HepG2 (cell line): ENCODE measurements at regions not wholly inside any gene's neighbourhood (a gene's known extent, or its start where the extent isn't known, plus 50 kb on each side); places are given as distances from the start of the nearest gene placed in this dataset.

Experiments
- ATAC-seq: fragments of 200-7000 bp; cut with Tn5 transposase; 3 replicates; pipeline ENCODE4 v1.9.1; 2020; ENCODE audit warnings: mild to moderate bottlenecking, moderate library complexity
- BruUV-seq: library from RNA; stranded (reverse); fragments of 400-500 nt; replicated peaks from 2 replicates; lab custom pipeline; 2021; lab: Mats Ljungman, UMichigan
- CTCF ChIA-PET: fragments of 300-600 bp; formaldehyde crosslinking; extraction: SDS; loops from one replicate; lab custom pipeline; 2021; ENCODE audit warnings: low total read pairs, inconsistent platforms, low intra/inter-chr PET ratio; lab: Yijun Ruan, JAX
- POLR2A ChIA-PET: fragments of 350-600 bp; sonication (Branson Sonifier 250); formaldehyde crosslinking; loops from one replicate; lab custom pipeline; 2020; ENCODE audit warnings: antibody characterized with exemption, inconsistent platforms; lab: Yijun Ruan, JAX
- DNase-seq: peaks from one replicate; pipeline ENCODE4 v3.0.0-alpha.2; 2015; ENCODE audit warnings: low spot score
- FAIRE-seq: peaks from 3 replicates; lab custom pipeline; 2011; peaks lifted over from hg19 to GRCh38; lab: Jason Lieb, UNC
- H2AFZ ChIP-seq: one replicate; pipeline ENCODE4 v1.6.1; 2011; ENCODE audit warnings: low read length, inconsistent platforms
- H3K27ac ChIP-seq: fragments of 300-600 bp; 3 replicates; pipeline ENCODE4 v1.8.0; 2011; ENCODE audit warnings: mixed run types, mild to moderate bottlenecking, mixed read lengths, low read length, inconsistent platforms; ENCODE audit not compliant: insufficient read depth; ENCODE audit errors: extremely low read length
- H3K27me3 ChIP-seq, 2 experiments: fragments of 200-600 bp in 1 of 2; 2 replicates in 1 of 2; 3 replicates in 1 of 2; pipeline versions ENCODE4 v1.6.0 to v1.8.0; 2011; ENCODE audit warnings: low read length in 2 of 2, mild to moderate bottlenecking in 2 of 2, moderate library complexity in 2 of 2, inconsistent platforms in 1 of 2; ENCODE audit not compliant: insufficient read depth in 2 of 2, control insufficient read depth in 1 of 2
- H3K36me3 ChIP-seq, 2 experiments: fragments of 200-600 bp in 1 of 2; replicated peaks in 1 of 2; 2 replicates in 1 of 2; 3 replicates in 1 of 2; pipeline versions ENCODE4 v1.5.1 to v1.8.0; 2011; ENCODE audit warnings: low read length in 2 of 2, inconsistent platforms in 1 of 2; ENCODE audit not compliant: insufficient read depth in 2 of 2, control insufficient read depth in 1 of 2
- H3K4me1 ChIP-seq: 2 replicates; pipeline ENCODE4 v1.5.1; 2012; ENCODE audit warnings: low read length, inconsistent platforms; ENCODE audit not compliant: insufficient read depth
- H3K4me2 ChIP-seq: 2 replicates; pipeline ENCODE4 v1.6.0; 2011; ENCODE audit warnings: low read depth, low read length, inconsistent platforms
- H3K4me3 ChIP-seq, 3 experiments: fragments of 200-600 bp in 1 of 3; sonication (generic), shearing (Covaris generic) in 1 of 3; replicated peaks in 1 of 3; 2 replicates each; pipeline ENCODE4 v1.5.1; 2011 to 2016; ENCODE audit warnings: low read length in 3 of 3, inconsistent platforms in 2 of 3, low read depth in 2 of 3, mild to moderate bottlenecking in 2 of 3, control low read depth in 1 of 3, mixed read lengths in 1 of 3; ENCODE audit not compliant: insufficient read depth in 1 of 3
- H3K79me2 ChIP-seq: one replicate; pipeline ENCODE4 v1.6.1; 2011; ENCODE audit warnings: low read length, inconsistent platforms; ENCODE audit not compliant: insufficient read depth
- H3K9ac ChIP-seq: 2 replicates; pipeline ENCODE4 v1.6.0; 2011; ENCODE audit warnings: mild to moderate bottlenecking, low read depth, low read length, inconsistent platforms; ENCODE audit not compliant: insufficient read depth
- H3K9me3 ChIP-seq: 2 replicates; pipeline ENCODE4 v1.5.1; 2012; ENCODE audit warnings: mild to moderate bottlenecking, low read length
- H4K20me1 ChIP-seq: 2 replicates; pipeline ENCODE4 v1.6.0; 2011; ENCODE audit warnings: inconsistent platforms, mild to moderate bottlenecking, low read length, moderate library complexity; ENCODE audit not compliant: insufficient read depth
- BORCS8-MEF2B ChIP-seq: sonication (generic); formaldehyde crosslinking; IDR thresholded peaks from 2 replicates; pipeline ENCODE4 v1.8.0; 2022; ENCODE audit warnings: mild to moderate bottlenecking, missing genetic modification reagents
- BRD4 ChIP-seq: sonication (generic); formaldehyde crosslinking; IDR thresholded peaks from 2 replicates; pipeline ENCODE4 v1.4.0; 2020; ENCODE audit warnings: missing genetic modification reagents
- HDAC2 ChIP-seq: sonication (generic); formaldehyde crosslinking; IDR thresholded peaks from 2 replicates; pipeline ENCODE4 v1.4.0; 2020; ENCODE audit warnings: missing genetic modification reagents
- JUND ChIP-seq: sonication (generic); formaldehyde crosslinking; IDR thresholded peaks from 2 replicates; pipeline ENCODE4 v1.8.0; 2022; ENCODE audit warnings: mild to moderate bottlenecking, missing genetic modification reagents
- MEIS1 ChIP-seq: sonication (generic); formaldehyde crosslinking; IDR thresholded peaks from 2 replicates; pipeline ENCODE4 v1.9.0; 2021; ENCODE audit warnings: mild to moderate bottlenecking, missing genetic modification reagents, moderate library complexity, borderline replicate concordance
- MTA3 ChIP-seq: sonication (generic); formaldehyde crosslinking; IDR thresholded peaks from 2 replicates; pipeline ENCODE4 v1.4.0; 2020; ENCODE audit warnings: missing genetic modification reagents
- NRL ChIP-seq: sonication (generic); formaldehyde crosslinking; IDR thresholded peaks from 2 replicates; pipeline ENCODE4 v1.5.0; 2020; ENCODE audit warnings: missing genetic modification reagents, mild to moderate bottlenecking, moderate library complexity, borderline replicate concordance
- PHB2 ChIP-seq: fragments of 450-650 bp; IDR thresholded peaks from 2 replicates; pipeline ENCODE4 v1.6.1; 2018; ENCODE audit not compliant: partially characterized antibody
- PRDM10 ChIP-seq: sonication (generic); formaldehyde crosslinking; IDR thresholded peaks from 2 replicates; pipeline ENCODE4 v1.4.0; 2020; ENCODE audit warnings: low read depth, missing genetic modification reagents
- SP1 ChIP-seq, 2 experiments: fragments of 450-650 bp in 1 of 2; sonication (generic) in 1 of 2; formaldehyde crosslinking in 1 of 2; IDR thresholded peaks; 2 replicates each; pipeline versions ENCODE4 v1.4.0 to v1.6.1; 2016 to 2020; ENCODE audit warnings: missing genetic modification reagents in 1 of 2
- YY1 ChIP-seq: IDR thresholded peaks from 2 replicates; pipeline ENCODE4 v1.6.1; 2011; ENCODE audit warnings: low read length, low read depth, moderate library complexity, mild to moderate bottlenecking; ENCODE audit not compliant: insufficient read depth, insufficient replicate concordance
- ZBTB20 ChIP-seq: sonication (generic); formaldehyde crosslinking; IDR thresholded peaks from 2 replicates; pipeline ENCODE4 v1.8.1; 2023; ENCODE audit warnings: missing genetic modification reagents, low read depth, mild to moderate bottlenecking, borderline replicate concordance
- ZBTB7A ChIP-seq: sonication (generic); formaldehyde crosslinking; IDR thresholded peaks from 2 replicates; pipeline ENCODE4 v1.8.0; 2022; ENCODE audit warnings: mild to moderate bottlenecking, missing genetic modification reagents
- ZNF614 ChIP-seq: IDR thresholded peaks from 2 replicates; pipeline ENCODE4 v1.6.1; 2018; ENCODE audit warnings: missing biosample characterization, missing genetic modification reagents, inconsistent platforms, borderline replicate concordance
- WGBS: methylation state at CpG from one replicate; pipeline ENCODE4 v1.1.6; 2017; ENCODE audit warnings: low lambda C conversion rate; 5-methylcytosine and 5-hydroxymethylcytosine counted together
- in situ Hi-C: cut with HindIII; loops from 2 replicates; pipeline ENCODE4 v1.10.0; 2017; ENCODE audit warnings: low pct_unique_long_range_greater_than_20kb; ENCODE audit not compliant: extremely low pct_ligation_motif_present
- intact Hi-C: fragments of 100-400 bp; cut with micrococcal nuclease; formaldehyde crosslinking; loops from one replicate; pipeline ENCODE4 v1.10.0; 2022; ENCODE audit not compliant: unreplicated experiment
- TF ChIP-seq, protein P1 (sequence below): sonication (generic); formaldehyde crosslinking; conservative IDR thresholded peaks from 2 replicates; pipeline ENCODE4 v1.4.0; 2020; ENCODE audit warnings: missing genetic modification reagents
- TF ChIP-seq, protein P2 (sequence below): sonication (generic); formaldehyde crosslinking; IDR thresholded peaks from 2 replicates; pipeline ENCODE4 v1.5.1; 2020; ENCODE audit warnings: mild to moderate bottlenecking, moderate library complexity, missing genetic modification reagents
- TF ChIP-seq, protein P3 (sequence below): sonication (generic); formaldehyde crosslinking; IDR thresholded peaks from 2 replicates; pipeline ENCODE4 v1.4.0; 2020; ENCODE audit warnings: missing genetic modification reagents

DNA sequence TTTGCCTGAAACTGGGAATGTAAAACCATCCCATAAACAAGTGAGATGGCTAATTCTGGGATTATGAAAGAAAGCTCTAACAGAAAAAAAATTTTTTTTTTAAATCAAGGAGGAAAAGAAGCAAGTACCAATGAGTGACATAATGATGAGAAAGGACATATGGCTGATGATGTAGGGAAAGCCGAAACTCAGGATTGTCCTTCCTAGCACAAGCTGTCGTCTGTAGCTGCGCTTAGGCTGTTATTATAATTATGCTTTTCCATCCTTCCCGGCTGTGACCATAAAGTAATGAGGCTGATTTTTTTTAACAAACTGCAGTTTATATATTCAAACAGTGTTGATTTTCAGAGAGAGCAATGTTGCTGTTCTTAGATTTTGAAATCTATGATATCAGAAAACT lies 209.8 kb upstream of the NOCT start:
- H3K9ac ChIP-seq, result no peak overlapping the region
- intact Hi-C loops, result no loop called here
- H3K4me1 ChIP-seq, result no peaks in the 10 kb centered on the region
- in situ Hi-C loops, result no loop called here
- H3K4me3 ChIP-seq, result no peak overlapping the region
- no peak for FAIRE-seq
- no peak overlapping the region for H3K4me2 ChIP-seq
- ChIA-PET CTCF (no interaction called here), POLR2A (no interaction called here)
- H3K27me3 ChIP-seq, result peaks cover 0 to 13% of the 10 kb centered on the region in 2 experiments; a peak in 1 of 5 replicates
- DNase-seq, result no peak
- BruUV-seq, result no TSS peak
- no peak overlapping the region for H3K27ac ChIP-seq
- H3K9me3 ChIP-seq, result no peaks in the 10 kb centered on the region
- no peak for ATAC-seq
- H3K79me2 ChIP-seq, result no peaks in the 10 kb centered on the region
- H3K36me3 ChIP-seq, result no peaks in the 10 kb centered on the region
- H2AFZ ChIP-seq, result no peak overlapping the region
- H4K20me1 ChIP-seq, result no peaks in the 10 kb centered on the region
- WGBS, result 38% methylated on average over 4 of the region's 4 CpGs
- TF ChIP-seq, protein P1, sequence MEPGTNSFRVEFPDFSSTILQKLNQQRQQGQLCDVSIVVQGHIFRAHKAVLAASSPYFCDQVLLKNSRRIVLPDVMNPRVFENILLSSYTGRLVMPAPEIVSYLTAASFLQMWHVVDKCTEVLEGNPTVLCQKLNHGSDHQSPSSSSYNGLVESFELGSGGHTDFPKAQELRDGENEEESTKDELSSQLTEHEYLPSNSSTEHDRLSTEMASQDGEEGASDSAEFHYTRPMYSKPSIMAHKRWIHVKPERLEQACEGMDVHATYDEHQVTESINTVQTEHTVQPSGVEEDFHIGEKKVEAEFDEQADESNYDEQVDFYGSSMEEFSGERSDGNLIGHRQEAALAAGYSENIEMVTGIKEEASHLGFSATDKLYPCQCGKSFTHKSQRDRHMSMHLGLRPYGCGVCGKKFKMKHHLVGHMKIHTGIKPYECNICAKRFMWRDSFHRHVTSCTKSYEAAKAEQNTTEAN (CRISPR knock-in tag), result no peak
- TF ChIP-seq PRDM10 (no peak), HDAC2 (CRISPR knock-in tag) (no peak), ZBTB7A (CRISPR knock-in tag) (no peak), YY1 (no peak), BRD4 (CRISPR knock-in tag) (no peak), NRL (no peak), MTA3 (no peak), BORCS8-MEF2B (no peak), SP1 (IDR thresholded peaks at IDR 0.05) (no peak), SP1 (CRISPR knock-in tag; IDR thresholded peaks at IDR 0.05) (no peak), JUND (CRISPR knock-in tag) (no peak), ZBTB20 (CRISPR knock-in tag) (no peak), ZNF614 (CRISPR knock-in tag) (no peak), MEIS1 (no peak), PHB2 (no peak)
- TF ChIP-seq, protein P2, sequence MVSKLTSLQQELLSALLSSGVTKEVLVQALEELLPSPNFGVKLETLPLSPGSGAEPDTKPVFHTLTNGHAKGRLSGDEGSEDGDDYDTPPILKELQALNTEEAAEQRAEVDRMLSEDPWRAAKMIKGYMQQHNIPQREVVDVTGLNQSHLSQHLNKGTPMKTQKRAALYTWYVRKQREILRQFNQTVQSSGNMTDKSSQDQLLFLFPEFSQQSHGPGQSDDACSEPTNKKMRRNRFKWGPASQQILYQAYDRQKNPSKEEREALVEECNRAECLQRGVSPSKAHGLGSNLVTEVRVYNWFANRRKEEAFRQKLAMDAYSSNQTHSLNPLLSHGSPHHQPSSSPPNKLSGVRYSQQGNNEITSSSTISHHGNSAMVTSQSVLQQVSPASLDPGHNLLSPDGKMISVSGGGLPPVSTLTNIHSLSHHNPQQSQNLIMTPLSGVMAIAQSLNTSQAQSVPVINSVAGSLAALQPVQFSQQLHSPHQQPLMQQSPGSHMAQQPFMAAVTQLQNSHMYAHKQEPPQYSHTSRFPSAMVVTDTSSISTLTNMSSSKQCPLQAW, result no peak
- TF ChIP-seq, protein P3, sequence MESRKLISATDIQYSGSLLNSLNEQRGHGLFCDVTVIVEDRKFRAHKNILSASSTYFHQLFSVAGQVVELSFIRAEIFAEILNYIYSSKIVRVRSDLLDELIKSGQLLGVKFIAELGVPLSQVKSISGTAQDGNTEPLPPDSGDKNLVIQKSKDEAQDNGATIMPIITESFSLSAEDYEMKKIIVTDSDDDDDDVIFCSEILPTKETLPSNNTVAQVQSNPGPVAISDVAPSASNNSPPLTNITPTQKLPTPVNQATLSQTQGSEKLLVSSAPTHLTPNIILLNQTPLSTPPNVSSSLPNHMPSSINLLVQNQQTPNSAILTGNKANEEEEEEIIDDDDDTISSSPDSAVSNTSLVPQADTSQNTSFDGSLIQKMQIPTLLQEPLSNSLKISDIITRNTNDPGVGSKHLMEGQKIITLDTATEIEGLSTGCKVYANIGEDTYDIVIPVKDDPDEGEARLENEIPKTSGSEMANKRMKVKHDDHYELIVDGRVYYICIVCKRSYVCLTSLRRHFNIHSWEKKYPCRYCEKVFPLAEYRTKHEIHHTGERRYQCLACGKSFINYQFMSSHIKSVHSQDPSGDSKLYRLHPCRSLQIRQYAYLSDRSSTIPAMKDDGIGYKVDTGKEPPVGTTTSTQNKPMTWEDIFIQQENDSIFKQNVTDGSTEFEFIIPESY, result no peak
